Mucosa of descending colon (tissue), 3 donors: ENCODE measurements at regions not wholly inside any gene's neighbourhood (a gene's known extent, or its start where the extent isn't known, plus 50 kb on each side); places are given as distances from the start of the nearest gene placed in this dataset.

Experiments
- ATAC-seq: fragments of 200-7000 bp; cut with Tn5 transposase; one replicate; pipeline ENCODE4 v1.9.1; 2020; ENCODE audit warnings: mild to moderate bottlenecking, moderate library complexity
- DNase-seq, 3 donors: peaks; one replicate each; pipeline ENCODE4 v3.0.0-alpha.2; 2020
- H3K36me3 ChIP-seq: fragments of 200-600 bp; one replicate; pipeline ENCODE4 v1.8.0; 2021; ENCODE audit warnings: low read depth, mild to moderate bottlenecking
- H3K4me1 ChIP-seq: fragments of 200-600 bp; one replicate; pipeline ENCODE4 v1.8.0; 2021; ENCODE audit warnings: low read depth, mild to moderate bottlenecking
- H3K4me3 ChIP-seq: fragments of 200-600 bp; one replicate; pipeline ENCODE4 v1.8.0; 2021; ENCODE audit warnings: mild to moderate bottlenecking
- H3K9me3 ChIP-seq: fragments of 200-600 bp; one replicate; pipeline ENCODE4 v1.8.0; 2021; ENCODE audit warnings: mild to moderate bottlenecking
- intact Hi-C, 2 donors: fragments of 100-400 bp; cut with DNase I in 1 of 2; cut with micrococcal nuclease in 1 of 2; formaldehyde crosslinking; loops; one replicate each; pipeline versions ENCODE4 v1.11.0 to v1.11.1; 2022; cut with DNase I, micrococcal nuclease
- TF ChIP-seq, protein P1 (sequence below): fragments of 200-600 bp; IDR thresholded peaks from one replicate; pipeline ENCODE4 v1.8.0; 2022; ENCODE audit warnings: antibody characterized with exemption, mild to moderate bottlenecking
- donor health status: DM: no; HTN: no; CAD: no; lungs with moderate emphysema.
- donor health status: DM: no; HTN: no; CAD: no.
- donor health status: DM: no; HTN: yes; CAD: no.

GRCh38 chr3:94776401-94776915 is 713.6 kb downstream of the NSUN3 start:
- intact Hi-C loops: no loop called here
- ATAC-seq (no peak), DNase-seq (no peak)
- H3K4me1 ChIP-seq: no peaks in the 10 kb centered on the region
- H3K4me3 ChIP-seq: no peak overlapping the region
- TF ChIP-seq, protein P1, sequence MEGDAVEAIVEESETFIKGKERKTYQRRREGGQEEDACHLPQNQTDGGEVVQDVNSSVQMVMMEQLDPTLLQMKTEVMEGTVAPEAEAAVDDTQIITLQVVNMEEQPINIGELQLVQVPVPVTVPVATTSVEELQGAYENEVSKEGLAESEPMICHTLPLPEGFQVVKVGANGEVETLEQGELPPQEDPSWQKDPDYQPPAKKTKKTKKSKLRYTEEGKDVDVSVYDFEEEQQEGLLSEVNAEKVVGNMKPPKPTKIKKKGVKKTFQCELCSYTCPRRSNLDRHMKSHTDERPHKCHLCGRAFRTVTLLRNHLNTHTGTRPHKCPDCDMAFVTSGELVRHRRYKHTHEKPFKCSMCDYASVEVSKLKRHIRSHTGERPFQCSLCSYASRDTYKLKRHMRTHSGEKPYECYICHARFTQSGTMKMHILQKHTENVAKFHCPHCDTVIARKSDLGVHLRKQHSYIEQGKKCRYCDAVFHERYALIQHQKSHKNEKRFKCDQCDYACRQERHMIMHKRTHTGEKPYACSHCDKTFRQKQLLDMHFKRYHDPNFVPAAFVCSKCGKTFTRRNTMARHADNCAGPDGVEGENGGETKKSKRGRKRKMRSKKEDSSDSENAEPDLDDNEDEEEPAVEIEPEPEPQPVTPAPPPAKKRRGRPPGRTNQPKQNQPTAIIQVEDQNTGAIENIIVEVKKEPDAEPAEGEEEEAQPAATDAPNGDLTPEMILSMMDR: no peak
- H3K9me3 ChIP-seq: no peaks in the 10 kb centered on the region
- no peaks in the 10 kb centered on the region for H3K36me3 ChIP-seq

GRCh38 chr3:94778289-94778688 is 715.4 kb downstream of the NSUN3 start:
- Histone ChIP-seq H3K4me3 (no peak overlapping the region), H3K36me3 (no peaks in the 10 kb centered on the region), H3K4me1 (no peaks in the 10 kb centered on the region), H3K9me3 (no peaks in the 10 kb centered on the region)
- DNase-seq (no peak), ATAC-seq (no peak)
- TF ChIP-seq, protein P1: no peak
- intact Hi-C loops: no loop called here

DNA sequence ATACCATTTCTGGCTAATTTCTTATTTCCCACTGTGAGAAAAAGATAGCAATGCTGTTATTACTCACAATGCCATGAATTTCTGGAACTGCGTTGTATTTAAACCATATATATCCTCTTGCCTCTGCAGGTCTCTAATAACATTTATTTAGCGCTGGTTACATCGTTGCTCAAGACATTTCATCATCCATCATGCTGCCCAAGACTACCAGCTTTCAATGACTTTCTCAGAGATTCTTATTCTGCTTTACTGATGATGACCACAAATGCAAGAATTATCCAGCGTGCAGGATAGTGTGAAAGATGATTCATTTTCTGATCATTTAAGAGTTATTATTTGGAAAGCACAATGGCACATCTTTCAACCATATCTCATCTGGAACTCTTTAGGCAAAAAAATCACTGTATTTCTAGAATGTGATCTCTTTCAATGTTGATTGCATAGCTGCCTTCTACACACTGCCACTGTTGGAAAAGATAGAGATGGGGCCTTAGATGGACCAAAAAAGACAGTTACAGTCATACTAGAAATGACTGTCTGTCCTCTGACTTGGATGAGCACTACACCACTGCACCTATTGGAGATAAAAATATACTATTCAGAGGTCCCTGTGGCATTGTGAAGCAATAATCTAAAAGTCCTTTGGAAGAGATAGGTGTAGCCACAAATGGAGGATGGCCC is 716.1 kb downstream of the NSUN3 start:
- Histone ChIP-seq H3K4me1 (no peaks in the 10 kb centered on the region), H3K36me3 (no peaks in the 10 kb centered on the region), H3K9me3 (no peaks in the 10 kb centered on the region), H3K4me3 (no peak overlapping the region)
- TF ChIP-seq, protein P1: no peak
- ATAC-seq (no peak), DNase-seq (no peak)
- intact Hi-C loops: no loop called here

DNA sequence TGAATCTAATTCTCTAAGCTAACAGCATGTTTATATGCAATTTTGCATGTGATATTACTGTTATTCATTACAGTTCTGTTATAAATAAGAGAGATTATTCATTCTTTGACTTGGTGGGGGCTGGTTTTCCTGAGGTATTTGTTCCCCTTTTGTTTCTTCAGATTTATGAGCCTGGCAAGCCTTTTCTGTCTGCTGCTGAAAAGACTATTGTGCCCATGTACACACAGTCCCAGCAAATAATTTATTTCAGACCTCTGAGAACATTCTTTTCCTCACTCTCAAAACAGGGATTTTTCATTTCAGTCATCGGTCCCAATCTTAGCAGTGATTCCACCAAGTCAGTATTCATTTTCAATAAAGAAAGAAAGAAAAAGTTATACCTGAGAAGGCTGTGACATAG is 716.8 kb downstream of the NSUN3 start:
- TF ChIP-seq, protein P1: no peak
- Histone ChIP-seq H3K4me3 (no peak overlapping the region), H3K9me3 (no peaks in the 10 kb centered on the region), H3K4me1 (no peaks in the 10 kb centered on the region), H3K36me3 (no peaks in the 10 kb centered on the region)
- no peak for DNase-seq
- intact Hi-C loops: no loop called here
- ATAC-seq: no peak

DNA sequence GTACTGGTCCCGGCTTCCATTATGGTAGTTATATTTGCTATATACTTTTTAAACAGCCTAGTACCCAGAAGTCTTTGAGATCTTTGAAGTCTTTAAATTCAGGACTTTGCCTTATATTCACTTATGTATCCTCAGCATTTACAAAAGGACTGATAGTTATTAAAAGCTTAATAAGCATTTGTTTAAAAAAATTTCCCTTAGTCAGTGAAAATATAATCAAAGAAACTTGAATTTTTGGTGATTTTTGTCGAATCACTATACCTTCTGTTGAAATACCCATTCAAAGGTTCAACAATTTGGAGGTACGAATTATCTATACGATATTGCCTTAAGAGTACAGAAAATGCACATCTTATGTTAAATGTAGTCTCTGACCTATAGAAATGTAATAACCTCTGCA is 721.4 kb downstream of the NSUN3 start:
- Histone ChIP-seq H3K36me3 (no peaks in the 10 kb centered on the region), H3K9me3 (no peaks in the 10 kb centered on the region), H3K4me3 (no peak overlapping the region), H3K4me1 (no peaks in the 10 kb centered on the region)
- intact Hi-C loops: no loop called here
- ATAC-seq: no peak
- DNase-seq: no peak
- TF ChIP-seq, protein P1: no peak
